ENCODE measurements at regions not wholly inside any gene's neighbourhood (a gene's known extent, or its start where the extent isn't known, plus 50 kb on each side); places are given as distances from the start of the nearest gene placed in this dataset.
A peak's percentile ranks its signal among the peaks of the same experiment; 100 is the strongest.

DNA sequence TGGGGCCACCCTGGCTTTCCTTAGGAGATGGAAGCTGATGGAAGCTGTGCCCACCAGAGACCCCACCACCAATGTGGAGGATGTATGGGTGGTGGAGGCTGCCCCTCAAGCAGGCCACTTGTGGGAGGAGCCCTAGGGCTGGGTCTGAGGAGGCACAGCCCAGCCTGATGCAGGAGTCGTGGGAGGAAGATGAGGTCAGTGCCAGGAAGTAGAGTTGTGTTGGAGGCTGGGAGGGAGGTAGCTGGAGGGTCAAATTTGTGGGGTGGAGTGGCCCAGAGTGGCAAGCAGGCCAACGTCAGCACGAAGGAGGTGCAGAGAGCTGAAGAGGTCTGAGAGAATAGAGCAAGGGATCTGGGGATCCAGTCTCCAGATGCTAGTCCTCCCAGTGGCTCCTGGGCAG is 119.0 kb upstream of the USP24 start:
- Histone ChIP-seq H3K9me3 (ENCODE audit: control insufficient read depth in 4 of 4, insufficient read depth in 3 of 4, low read length in 3 of 4) (peaks cover 0 to 1% (median 0%) of the 10 kb centered on the region in 4 donors), H3K27ac (ENCODE audit: low read depth in 1 of 2, low read length in 1 of 2) (no peak overlapping the region), H3K4me3 (no peak overlapping the region), H3K4me1 (ENCODE audit: control insufficient read depth in 5 of 5, insufficient read depth in 5 of 5, low read length in 5 of 5) (peaks cover 0 to 23% (median 6%) of the 10 kb centered on the region in 5 donors), H3K36me3 (ENCODE audit: control insufficient read depth in 4 of 4, insufficient read depth in 4 of 4, low read length in 4 of 4) (no peaks in the 10 kb centered on the region), H3K9ac (ENCODE audit: insufficient read depth in 1 of 2, low read length in 2 of 2) (no peak overlapping the region), H3K27me3 (ENCODE audit: control insufficient read depth in 3 of 3, insufficient read depth in 3 of 3, low read length in 2 of 3) (no peaks in the 10 kb centered on the region)
- TF ChIP-seq, protein P1, sequence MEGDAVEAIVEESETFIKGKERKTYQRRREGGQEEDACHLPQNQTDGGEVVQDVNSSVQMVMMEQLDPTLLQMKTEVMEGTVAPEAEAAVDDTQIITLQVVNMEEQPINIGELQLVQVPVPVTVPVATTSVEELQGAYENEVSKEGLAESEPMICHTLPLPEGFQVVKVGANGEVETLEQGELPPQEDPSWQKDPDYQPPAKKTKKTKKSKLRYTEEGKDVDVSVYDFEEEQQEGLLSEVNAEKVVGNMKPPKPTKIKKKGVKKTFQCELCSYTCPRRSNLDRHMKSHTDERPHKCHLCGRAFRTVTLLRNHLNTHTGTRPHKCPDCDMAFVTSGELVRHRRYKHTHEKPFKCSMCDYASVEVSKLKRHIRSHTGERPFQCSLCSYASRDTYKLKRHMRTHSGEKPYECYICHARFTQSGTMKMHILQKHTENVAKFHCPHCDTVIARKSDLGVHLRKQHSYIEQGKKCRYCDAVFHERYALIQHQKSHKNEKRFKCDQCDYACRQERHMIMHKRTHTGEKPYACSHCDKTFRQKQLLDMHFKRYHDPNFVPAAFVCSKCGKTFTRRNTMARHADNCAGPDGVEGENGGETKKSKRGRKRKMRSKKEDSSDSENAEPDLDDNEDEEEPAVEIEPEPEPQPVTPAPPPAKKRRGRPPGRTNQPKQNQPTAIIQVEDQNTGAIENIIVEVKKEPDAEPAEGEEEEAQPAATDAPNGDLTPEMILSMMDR (IDR thresholded peaks at IDR 0.05; ENCODE audit: control extremely low read depth, extremely low read depth) = no peak
- WGBS, 2 donors = 50 to 75% methylated on average over 3 of the region's 3 CpGs
- DNase-seq (no peak), ATAC-seq (ENCODE audit: insufficient read depth, low FRiP score) (no peak)

DNA sequence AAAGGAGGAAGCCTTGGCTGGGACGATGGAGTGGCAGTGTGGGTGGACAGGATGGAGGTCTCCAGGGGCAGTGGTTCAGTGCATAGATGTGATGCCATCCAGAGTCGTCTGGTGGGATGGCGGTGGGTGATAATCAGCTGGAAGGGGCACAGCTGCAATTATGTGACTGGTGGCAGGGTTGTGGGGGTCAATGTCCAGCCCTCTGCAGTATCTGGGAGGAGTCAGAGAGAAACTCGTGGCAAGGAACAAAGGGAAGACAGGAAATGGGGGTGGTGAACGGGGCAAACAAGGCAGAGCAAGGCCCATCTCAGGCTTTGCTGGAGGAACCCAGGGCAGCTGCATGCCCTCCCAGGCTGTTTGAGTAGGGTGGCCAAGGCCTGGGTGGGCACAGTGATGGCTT is 118.3 kb upstream of the USP24 start:
- 68 to 72% methylated on average over 5 of the region's 5 CpGs for WGBS, 2 donors
- H3K9me3 ChIP-seq (ENCODE audit: control insufficient read depth in 4 of 4, insufficient read depth in 3 of 4, low read length in 3 of 4) = peaks cover 0 to 1% (median 0%) of the 10 kb centered on the region in 4 donors
- H3K27ac ChIP-seq (ENCODE audit: low read depth in 1 of 2, low read length in 1 of 2) = no peak overlapping the region
- H3K4me3 ChIP-seq = no peak overlapping the region
- peaks cover 0 to 24% (median 10%) of the 10 kb centered on the region in 5 donors for H3K4me1 ChIP-seq (ENCODE audit: control insufficient read depth in 5 of 5, insufficient read depth in 5 of 5, low read length in 5 of 5)
- no peaks in the 10 kb centered on the region for H3K27me3 ChIP-seq (ENCODE audit: control insufficient read depth in 3 of 3, insufficient read depth in 3 of 3, low read length in 2 of 3)
- ATAC-seq (ENCODE audit: insufficient read depth, low FRiP score) = no peak
- no peaks in the 10 kb centered on the region for H3K36me3 ChIP-seq (ENCODE audit: control insufficient read depth in 4 of 4, insufficient read depth in 4 of 4, low read length in 4 of 4)
- H3K9ac ChIP-seq (ENCODE audit: insufficient read depth in 1 of 2, low read length in 2 of 2) = no peak overlapping the region
- DNase-seq = no peak
- TF ChIP-seq, protein P1 (IDR thresholded peaks at IDR 0.05; ENCODE audit: control extremely low read depth, extremely low read depth) = no peak

DNA sequence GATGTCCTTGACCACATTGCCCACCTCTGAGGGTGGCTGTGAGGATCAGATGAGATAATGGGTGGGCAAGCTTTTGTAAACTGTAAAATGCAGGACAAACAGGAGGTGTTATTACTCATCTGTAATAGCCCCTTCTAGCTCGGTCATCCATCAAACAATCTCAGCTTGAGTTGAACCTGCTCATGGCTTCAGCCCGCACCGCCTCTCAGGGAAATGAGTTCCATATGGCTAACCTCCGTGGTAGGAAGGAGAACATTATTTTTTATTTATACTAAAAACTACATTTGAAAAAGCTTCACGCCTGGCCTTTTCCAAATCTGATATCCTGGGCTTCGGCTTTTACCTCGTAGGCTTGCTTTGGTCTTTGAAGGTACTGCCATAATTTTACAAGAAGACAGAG is 116.2 kb upstream of the USP24 start:
- Histone ChIP-seq H3K27me3 (ENCODE audit: control insufficient read depth in 3 of 3, insufficient read depth in 3 of 3, low read length in 2 of 3) (no peaks in the 10 kb centered on the region), H3K9me3 (ENCODE audit: control insufficient read depth in 4 of 4, insufficient read depth in 3 of 4, low read length in 3 of 4) (peaks cover 0 to 1% (median 0%) of the 10 kb centered on the region in 4 donors), H3K36me3 (ENCODE audit: control insufficient read depth in 4 of 4, insufficient read depth in 4 of 4, low read length in 4 of 4) (no peaks in the 10 kb centered on the region), H3K4me1 (ENCODE audit: control insufficient read depth in 5 of 5, insufficient read depth in 5 of 5, low read length in 5 of 5) (peaks cover 0 to 24% (median 10%) of the 10 kb centered on the region in 5 donors), H3K9ac (ENCODE audit: insufficient read depth in 1 of 2, low read length in 2 of 2) (no peak overlapping the region), H3K4me3 (no peak overlapping the region), H3K27ac (ENCODE audit: low read depth in 1 of 2, low read length in 1 of 2) (no peak overlapping the region)
- WGBS, 2 donors = 89 to 90% methylated on average over 7 of the region's 7 CpGs
- TF ChIP-seq, protein P1 (IDR thresholded peaks at IDR 0.05; ENCODE audit: control extremely low read depth, extremely low read depth) = no peak
- ATAC-seq (ENCODE audit: insufficient read depth, low FRiP score) = no peak
- DNase-seq = no peak

DNA sequence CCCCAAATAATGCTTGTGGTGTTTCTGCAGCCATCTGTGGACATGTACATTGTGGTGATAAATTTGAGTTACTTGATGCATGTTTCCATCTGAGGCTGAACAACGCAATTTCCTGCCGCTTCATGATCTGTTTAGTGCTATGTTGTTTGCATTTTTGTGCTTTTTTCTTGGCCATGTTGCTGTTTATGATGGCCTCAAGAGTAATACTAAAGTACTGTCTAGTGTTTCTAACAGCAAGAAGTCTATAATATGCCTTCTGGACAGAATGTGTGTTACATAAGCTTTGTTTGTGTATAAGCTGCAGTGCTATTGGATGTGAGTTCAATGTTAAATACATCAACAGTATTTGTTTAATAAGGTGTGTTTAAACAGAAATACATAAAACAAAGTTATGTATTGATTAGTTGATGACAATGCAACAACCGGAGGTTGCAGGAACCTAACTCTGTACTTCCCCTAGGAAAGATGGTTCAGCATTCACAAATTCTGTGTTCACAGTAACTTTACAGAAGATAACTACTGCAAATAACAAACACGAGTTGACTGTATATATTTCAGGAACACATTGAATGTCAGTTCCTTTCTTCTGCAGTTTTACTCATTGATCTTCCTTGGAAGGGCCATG is 114.8 kb upstream of the USP24 start:
- Histone ChIP-seq H3K4me3 (no peak overlapping the region), H3K36me3 (ENCODE audit: control insufficient read depth in 4 of 4, insufficient read depth in 4 of 4, low read length in 4 of 4) (no peaks in the 10 kb centered on the region), H3K4me1 (ENCODE audit: control insufficient read depth in 5 of 5, insufficient read depth in 5 of 5, low read length in 5 of 5) (peaks cover 0 to 24% (median 10%) of the 10 kb centered on the region in 5 donors), H3K9ac (ENCODE audit: insufficient read depth in 1 of 2, low read length in 2 of 2) (no peak overlapping the region), H3K9me3 (ENCODE audit: control insufficient read depth in 4 of 4, insufficient read depth in 3 of 4, low read length in 3 of 4) (peaks cover 0 to 1% (median 0%) of the 10 kb centered on the region in 4 donors), H3K27ac (ENCODE audit: low read depth in 1 of 2, low read length in 1 of 2) (no peak overlapping the region), H3K27me3 (ENCODE audit: control insufficient read depth in 3 of 3, insufficient read depth in 3 of 3, low read length in 2 of 3) (no peaks in the 10 kb centered on the region)
- DNase-seq = peak in 2 of 3 donors; percentile 67 to 86
- 83 to 86% methylated on average over 4 of the region's 4 CpGs for WGBS, 2 donors
- no peak for ATAC-seq (ENCODE audit: insufficient read depth, low FRiP score)
- TF ChIP-seq, protein P1 (IDR thresholded peaks at IDR 0.05; ENCODE audit: control extremely low read depth, extremely low read depth) = no peak
